ENCODE measurements at regions not wholly inside any gene's neighbourhood (a gene's known extent, or its start where the extent isn't known, plus 50 kb on each side); places are given as distances from the start of the nearest gene placed in this dataset.

DNA sequence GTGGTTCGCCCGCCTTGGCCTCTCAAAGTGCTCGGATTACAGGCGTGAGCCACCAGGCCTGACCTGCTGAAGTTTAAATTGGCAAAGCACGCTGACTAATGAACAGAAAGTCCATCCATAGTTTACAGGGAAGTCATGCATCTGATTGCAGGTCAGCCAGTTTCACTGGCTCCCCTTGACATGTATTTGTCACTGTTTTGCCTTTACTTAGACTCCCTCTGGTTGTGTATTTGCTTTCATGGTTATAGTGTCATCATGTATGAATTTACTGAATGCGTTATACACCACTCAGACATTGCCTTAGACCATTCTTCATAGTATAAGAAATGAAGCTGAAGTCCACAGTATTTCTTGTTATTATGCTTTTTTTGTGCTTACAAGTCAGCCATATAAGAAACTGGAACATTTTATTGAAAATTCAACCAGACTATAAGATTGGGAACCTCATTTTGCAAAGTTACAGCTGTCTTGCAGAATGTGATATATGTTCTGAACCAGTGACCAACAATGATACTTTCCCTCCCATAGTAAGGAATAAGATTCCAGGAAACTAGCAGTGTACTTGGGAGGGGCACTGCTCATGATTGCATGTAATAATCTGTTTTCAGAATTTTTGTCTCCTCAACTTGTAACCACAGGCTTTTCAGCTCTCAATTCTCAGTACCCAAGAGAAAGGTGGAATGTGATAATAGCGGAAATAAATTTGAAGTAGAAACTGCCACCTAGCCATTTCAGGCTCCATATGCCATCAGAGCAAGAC, 51.9 kb upstream of the ATF7IP start:
- no peak for TF ChIP-seq EGR1 (IDR thresholded peaks at IDR 0.05)
- no peak for TF ChIP-seq TCF12 (IDR thresholded peaks at IDR 0.05; ENCODE audit: low read depth)
- no peak for TF ChIP-seq TEAD4 (IDR thresholded peaks at IDR 0.05)

DNA sequence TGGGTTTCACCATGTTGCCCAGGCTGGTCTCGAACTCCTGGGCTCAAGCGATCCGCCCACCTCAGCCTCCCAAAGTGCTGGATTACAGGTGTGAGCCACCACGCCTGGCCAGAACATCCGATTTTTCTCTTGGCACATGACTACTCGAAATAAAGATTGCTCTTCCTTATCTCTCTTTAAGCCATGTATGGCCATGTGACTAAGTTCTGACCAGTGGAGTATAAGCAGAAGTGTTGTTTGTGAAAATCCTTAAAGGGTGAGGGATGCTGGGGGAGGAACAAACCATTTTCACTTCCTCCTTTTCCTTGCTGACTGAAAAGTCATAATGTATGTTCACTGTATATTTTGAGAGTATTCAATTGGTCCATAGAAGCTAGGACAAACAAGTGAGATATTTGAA, 50.7 kb upstream of the ATF7IP start:
- TF ChIP-seq, protein P1, sequence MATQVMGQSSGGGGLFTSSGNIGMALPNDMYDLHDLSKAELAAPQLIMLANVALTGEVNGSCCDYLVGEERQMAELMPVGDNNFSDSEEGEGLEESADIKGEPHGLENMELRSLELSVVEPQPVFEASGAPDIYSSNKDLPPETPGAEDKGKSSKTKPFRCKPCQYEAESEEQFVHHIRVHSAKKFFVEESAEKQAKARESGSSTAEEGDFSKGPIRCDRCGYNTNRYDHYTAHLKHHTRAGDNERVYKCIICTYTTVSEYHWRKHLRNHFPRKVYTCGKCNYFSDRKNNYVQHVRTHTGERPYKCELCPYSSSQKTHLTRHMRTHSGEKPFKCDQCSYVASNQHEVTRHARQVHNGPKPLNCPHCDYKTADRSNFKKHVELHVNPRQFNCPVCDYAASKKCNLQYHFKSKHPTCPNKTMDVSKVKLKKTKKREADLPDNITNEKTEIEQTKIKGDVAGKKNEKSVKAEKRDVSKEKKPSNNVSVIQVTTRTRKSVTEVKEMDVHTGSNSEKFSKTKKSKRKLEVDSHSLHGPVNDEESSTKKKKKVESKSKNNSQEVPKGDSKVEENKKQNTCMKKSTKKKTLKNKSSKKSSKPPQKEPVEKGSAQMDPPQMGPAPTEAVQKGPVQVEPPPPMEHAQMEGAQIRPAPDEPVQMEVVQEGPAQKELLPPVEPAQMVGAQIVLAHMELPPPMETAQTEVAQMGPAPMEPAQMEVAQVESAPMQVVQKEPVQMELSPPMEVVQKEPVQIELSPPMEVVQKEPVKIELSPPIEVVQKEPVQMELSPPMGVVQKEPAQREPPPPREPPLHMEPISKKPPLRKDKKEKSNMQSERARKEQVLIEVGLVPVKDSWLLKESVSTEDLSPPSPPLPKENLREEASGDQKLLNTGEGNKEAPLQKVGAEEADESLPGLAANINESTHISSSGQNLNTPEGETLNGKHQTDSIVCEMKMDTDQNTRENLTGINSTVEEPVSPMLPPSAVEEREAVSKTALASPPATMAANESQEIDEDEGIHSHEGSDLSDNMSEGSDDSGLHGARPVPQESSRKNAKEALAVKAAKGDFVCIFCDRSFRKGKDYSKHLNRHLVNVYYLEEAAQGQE (IDR thresholded peaks at IDR 0.05; ENCODE audit: low read depth) = no peak
- TF ChIP-seq CREB1 (IDR thresholded peaks at IDR 0.05; ENCODE audit: low read depth) = no peak
- TF ChIP-seq CEBPB (IDR thresholded peaks at IDR 0.05) = no peak
- TF ChIP-seq, protein P2, sequence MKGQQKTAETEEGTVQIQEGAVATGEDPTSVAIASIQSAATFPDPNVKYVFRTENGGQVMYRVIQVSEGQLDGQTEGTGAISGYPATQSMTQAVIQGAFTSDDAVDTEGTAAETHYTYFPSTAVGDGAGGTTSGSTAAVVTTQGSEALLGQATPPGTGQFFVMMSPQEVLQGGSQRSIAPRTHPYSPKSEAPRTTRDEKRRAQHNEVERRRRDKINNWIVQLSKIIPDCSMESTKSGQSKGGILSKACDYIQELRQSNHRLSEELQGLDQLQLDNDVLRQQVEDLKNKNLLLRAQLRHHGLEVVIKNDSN (IDR thresholded peaks at IDR 0.05) = no peak
- no peak for TF ChIP-seq TAF1 (IDR thresholded peaks at IDR 0.05; ENCODE audit: low read depth)
- TF ChIP-seq FOXM1 (IDR thresholded peaks at IDR 0.05; ENCODE audit: borderline replicate concordance, low read depth) = no peak
- no peak for TF ChIP-seq EP300 (IDR thresholded peaks at IDR 0.05; ENCODE audit: borderline replicate concordance)
- TF ChIP-seq YY1 (IDR thresholded peaks at IDR 0.05; ENCODE audit: low read depth) = no peak
- no peak for TF ChIP-seq NFIC (IDR thresholded peaks at IDR 0.05)

DNA sequence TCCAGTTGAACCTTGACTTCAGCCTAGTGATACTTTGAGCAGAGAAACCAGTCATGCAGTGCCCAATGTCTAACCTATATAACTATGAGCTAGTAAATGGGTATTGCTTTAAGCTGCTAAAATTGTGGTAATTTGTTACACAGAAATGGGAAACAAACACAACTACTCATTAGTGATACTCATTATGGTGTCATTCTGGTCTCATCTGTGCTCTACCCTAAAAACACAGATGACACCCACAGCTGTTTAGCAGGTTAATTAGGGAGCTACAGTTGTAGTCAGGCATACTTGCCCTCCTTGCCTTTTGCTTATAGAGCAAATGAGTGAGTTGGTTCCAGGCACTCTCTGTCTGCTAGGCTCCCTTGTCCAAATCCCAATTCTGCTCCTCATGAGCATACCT, 50.0 kb upstream of the ATF7IP start:
- TF ChIP-seq CEBPB (IDR thresholded peaks at IDR 0.05) = no peak
- no peak for TF ChIP-seq TAF1 (IDR thresholded peaks at IDR 0.05; ENCODE audit: low read depth)
- no peak for TF ChIP-seq ZBTB7A (IDR thresholded peaks at IDR 0.05; ENCODE audit: low read depth)
- TF ChIP-seq CREB1 (IDR thresholded peaks at IDR 0.05; ENCODE audit: low read depth) = no peak
- TF ChIP-seq, protein P1 (IDR thresholded peaks at IDR 0.05; ENCODE audit: low read depth) = no peak
- no peak for TF ChIP-seq FOXM1 (IDR thresholded peaks at IDR 0.05; ENCODE audit: borderline replicate concordance, low read depth)
- no peak for TF ChIP-seq EGR1 (IDR thresholded peaks at IDR 0.05)
- no peak for TF ChIP-seq RAD21 (IDR thresholded peaks at IDR 0.05; ENCODE audit: low read depth)
- TF ChIP-seq, protein P2 (IDR thresholded peaks at IDR 0.05) = no peak
- no peak for TF ChIP-seq TEAD4 (IDR thresholded peaks at IDR 0.05)
- TF ChIP-seq, protein P3, sequence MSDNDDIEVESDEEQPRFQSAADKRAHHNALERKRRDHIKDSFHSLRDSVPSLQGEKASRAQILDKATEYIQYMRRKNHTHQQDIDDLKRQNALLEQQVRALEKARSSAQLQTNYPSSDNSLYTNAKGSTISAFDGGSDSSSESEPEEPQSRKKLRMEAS (IDR thresholded peaks at IDR 0.05) = no peak
- no peak for TF ChIP-seq EP300 (IDR thresholded peaks at IDR 0.05; ENCODE audit: borderline replicate concordance)
- TF ChIP-seq YY1 (IDR thresholded peaks at IDR 0.05; ENCODE audit: low read depth) = no peak
- no peak for TF ChIP-seq TCF12 (IDR thresholded peaks at IDR 0.05; ENCODE audit: low read depth)
- TF ChIP-seq NFIC (IDR thresholded peaks at IDR 0.05) = no peak

All from Ishikawa (cell line).